22Rv1 (cell line): ENCODE measurements at regions not wholly inside any gene's neighbourhood (a gene's known extent, or its start where the extent isn't known, plus 50 kb on each side); places are given as distances from the start of the nearest gene placed in this dataset.

Source experiments
- CTCF ChIP-seq: fragments of 450-650 bp; IDR thresholded peaks from 2 replicates; pipeline ENCODE4 v1.5.1; 2017; ENCODE audit warnings: mild to moderate bottlenecking
- ZFX ChIP-seq: fragments of 450-650 bp; IDR thresholded peaks from 2 replicates; pipeline ENCODE4 v1.6.1; 2017; ENCODE audit warnings: antibody characterized with exemption, borderline replicate concordance

DNA sequence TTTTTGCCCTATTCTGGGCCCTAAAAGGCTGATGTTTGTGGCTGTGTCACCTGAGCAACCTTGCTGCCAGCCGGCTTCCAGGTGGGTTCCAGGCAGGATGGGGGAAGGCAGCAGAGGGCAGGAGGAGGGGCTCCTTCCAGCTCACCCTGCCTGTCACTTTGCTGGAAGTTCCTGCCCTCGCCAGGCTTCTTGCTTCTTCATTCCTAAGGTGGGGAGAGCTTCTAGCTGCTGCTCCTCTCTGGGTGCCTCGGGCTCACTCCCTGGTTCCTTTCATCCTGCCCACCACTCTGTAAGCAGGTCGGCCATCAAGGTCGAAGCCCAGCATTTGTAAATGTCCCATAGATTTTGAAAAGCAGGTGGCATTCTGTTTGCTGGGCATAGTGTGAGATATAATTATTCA lies 249.4 kb upstream of the HS6ST1 start:
- TF ChIP-seq CTCF (no peak), ZFX (no peak)
